ENCODE measurements at regions not wholly inside any gene's neighbourhood (a gene's known extent, or its start where the extent isn't known, plus 50 kb on each side); places are given as distances from the start of the nearest gene placed in this dataset.

GRCh38 chr3:76912841-76913383, 127.0 kb upstream of the ROBO2 start:
- Histone ChIP-seq H2AFZ (ENCODE audit: low read depth, low read length) (no peak overlapping the region), H3K9me1 (ENCODE audit: control insufficient read depth, insufficient read depth, low read length) (no peaks in the 10 kb centered on the region), H3K27ac (ENCODE audit: extremely low read depth, low read depth, low read length) (no peak overlapping the region), H4K20me1 (replicated peaks; ENCODE audit: control insufficient read depth, insufficient read depth, low read length) (no peaks in the 10 kb centered on the region), H3K36me3 (ENCODE audit: control insufficient read depth, insufficient read depth, low read length) (no peaks in the 10 kb centered on the region), H3K9ac (ENCODE audit: insufficient read depth in 1 of 2, low read depth in 2 of 2, low read length in 2 of 2) (no peak overlapping the region), H3K9me3 (replicated peaks; ENCODE audit: control insufficient read depth, insufficient read depth, low read depth, low read length) (no peaks in the 10 kb centered on the region), H3K27me3 (ENCODE audit: control insufficient read depth in 2 of 2, insufficient read depth in 2 of 2, low read length in 2 of 2) (no peaks in the 10 kb centered on the region), H3K79me2 (ENCODE audit: control insufficient read depth, insufficient read depth, low read length) (no peaks in the 10 kb centered on the region), H3K4me2 (ENCODE audit: insufficient read depth, low read length) (no peak overlapping the region), H3K4me1 (replicated peaks in 1 of 2; ENCODE audit: control insufficient read depth in 2 of 2, insufficient read depth in 2 of 2, low read length in 2 of 2) (no peaks in the 10 kb centered on the region), H3K4me3 (no peak overlapping the region)
- in situ Hi-C loops (cut with MboI) (no loop called here), intact Hi-C loops (cut with micrococcal nuclease) (no loop called here)
- CTCF ChIA-PET (ENCODE audit: low intra/inter-chr PET ratio): no interaction called here
- no peak for FAIRE-seq
- 1% methylated on average over 11 of the region's 12 CpGs for WGBS (ENCODE audit: insufficient coverage, low coverage, missing lambda C conversion rate)
- no peak for ATAC-seq
- POLR2A ChIA-PET: no interaction called here
- no peak for TF ChIP-seq STAT5B (CRISPR knock-in tag; IDR thresholded peaks at IDR 0.05)
- TF ChIP-seq EHMT2 (IDR thresholded peaks at IDR 0.05): no peak
- TF ChIP-seq SMARCC2 (IDR thresholded peaks at IDR 0.05; ENCODE audit: low read depth): no peak
- no TSS peak for BruUV-seq (replicated peaks)
- DNase-seq (ENCODE audit: extremely low read depth in 1 of 4, low spot score in 3 of 4): no peak

- H3K27me3 ChIP-seq (ENCODE audit: control insufficient read depth in 2 of 2, insufficient read depth in 2 of 2, low read length in 2 of 2): no peaks in the 10 kb centered on the region
- no peak overlapping the region for H2AFZ ChIP-seq (ENCODE audit: low read depth, low read length)
- no peaks in the 10 kb centered on the region for H4K20me1 ChIP-seq (replicated peaks; ENCODE audit: control insufficient read depth, insufficient read depth, low read length)
- BruUV-seq (replicated peaks): no TSS peak
- no peaks in the 10 kb centered on the region for H3K36me3 ChIP-seq (ENCODE audit: control insufficient read depth, insufficient read depth, low read length)
- H3K27ac ChIP-seq (ENCODE audit: extremely low read depth, low read depth, low read length): no peak overlapping the region
- FAIRE-seq: no peak
- in situ Hi-C loops (cut with MboI) (no loop called here), intact Hi-C loops (cut with micrococcal nuclease) (no loop called here)
- ChIA-PET POLR2A (no interaction called here), CTCF (ENCODE audit: low intra/inter-chr PET ratio) (no interaction called here)
- DNase-seq (ENCODE audit: extremely low read depth in 1 of 4, low spot score in 3 of 4): no peak
- H3K4me3 ChIP-seq: no peak overlapping the region
- no peaks in the 10 kb centered on the region for H3K9me1 ChIP-seq (ENCODE audit: control insufficient read depth, insufficient read depth, low read length)
- H3K9ac ChIP-seq (ENCODE audit: insufficient read depth in 1 of 2, low read depth in 2 of 2, low read length in 2 of 2): no peak overlapping the region
- no peaks in the 10 kb centered on the region for H3K79me2 ChIP-seq (ENCODE audit: control insufficient read depth, insufficient read depth, low read length)
- no peaks in the 10 kb centered on the region for H3K4me1 ChIP-seq (replicated peaks in 1 of 2; ENCODE audit: control insufficient read depth in 2 of 2, insufficient read depth in 2 of 2, low read length in 2 of 2)
- H3K4me2 ChIP-seq (ENCODE audit: insufficient read depth, low read length): no peak overlapping the region
- no peaks in the 10 kb centered on the region for H3K9me3 ChIP-seq (replicated peaks; ENCODE audit: control insufficient read depth, insufficient read depth, low read depth, low read length)
- WGBS (ENCODE audit: insufficient coverage, low coverage, missing lambda C conversion rate): 4% methylated on average over 3 of the region's 3 CpGs
- no peak for ATAC-seq
- TF ChIP-seq LCOR (CRISPR knock-in tag; IDR thresholded peaks at IDR 0.05): no peak
- no peak for TF ChIP-seq ZBTB7A (IDR thresholded peaks at IDR 0.05; ENCODE audit: borderline replicate concordance, control insufficient read depth, low read depth, low read length)
- TF ChIP-seq, protein P1, sequence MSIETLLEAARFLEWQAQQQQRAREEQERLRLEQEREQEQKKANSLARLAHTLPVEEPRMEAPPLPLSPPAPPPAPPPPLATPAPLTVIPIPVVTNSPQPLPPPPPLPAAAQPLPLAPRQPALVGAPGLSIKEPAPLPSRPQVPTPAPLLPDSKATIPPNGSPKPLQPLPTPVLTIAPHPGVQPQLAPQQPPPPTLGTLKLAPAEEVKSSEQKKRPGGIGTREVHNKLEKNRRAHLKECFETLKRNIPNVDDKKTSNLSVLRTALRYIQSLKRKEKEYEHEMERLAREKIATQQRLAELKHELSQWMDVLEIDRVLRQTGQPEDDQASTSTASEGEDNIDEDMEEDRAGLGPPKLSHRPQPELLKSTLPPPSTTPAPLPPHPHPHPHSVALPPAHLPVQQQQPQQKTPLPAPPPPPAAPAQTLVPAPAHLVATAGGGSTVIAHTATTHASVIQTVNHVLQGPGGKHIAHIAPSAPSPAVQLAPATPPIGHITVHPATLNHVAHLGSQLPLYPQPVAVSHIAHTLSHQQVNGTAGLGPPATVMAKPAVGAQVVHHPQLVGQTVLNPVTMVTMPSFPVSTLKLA (conservative IDR thresholded peaks at IDR 0.05): no peak
- no peak for TF ChIP-seq TFAP4 (CRISPR knock-in tag; IDR thresholded peaks at IDR 0.05; ENCODE audit: borderline replicate concordance)
- TF ChIP-seq SMAD1 (IDR thresholded peaks at IDR 0.05; ENCODE audit: low read depth, low read length, partially characterized antibody): no peak
- TF ChIP-seq, protein P2, sequence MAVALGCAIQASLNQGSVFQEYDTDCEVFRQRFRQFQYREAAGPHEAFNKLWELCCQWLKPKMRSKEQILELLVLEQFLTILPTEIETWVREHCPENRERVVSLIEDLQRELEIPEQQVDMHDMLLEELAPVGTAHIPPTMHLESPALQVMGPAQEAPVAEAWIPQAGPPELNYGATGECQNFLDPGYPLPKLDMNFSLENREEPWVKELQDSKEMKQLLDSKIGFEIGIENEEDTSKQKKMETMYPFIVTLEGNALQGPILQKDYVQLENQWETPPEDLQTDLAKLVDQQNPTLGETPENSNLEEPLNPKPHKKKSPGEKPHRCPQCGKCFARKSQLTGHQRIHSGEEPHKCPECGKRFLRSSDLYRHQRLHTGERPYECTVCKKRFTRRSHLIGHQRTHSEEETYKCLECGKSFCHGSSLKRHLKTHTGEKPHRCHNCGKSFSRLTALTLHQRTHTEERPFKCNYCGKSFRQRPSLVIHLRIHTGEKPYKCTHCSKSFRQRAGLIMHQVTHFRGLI (CRISPR knock-in tag; IDR thresholded peaks at IDR 0.05): no peak
- no peak for TF ChIP-seq ZNF707 (CRISPR knock-in tag; conservative IDR thresholded peaks at IDR 0.05)
- no peak for TF ChIP-seq CCNT2 (IDR thresholded peaks at IDR 0.05; ENCODE audit: borderline replicate concordance, extremely low read depth, insufficient read length, low read depth, low read length)
- TF ChIP-seq CTBP1 (IDR thresholded peaks at IDR 0.05; ENCODE audit: borderline replicate concordance): no peak
These were observed 122.5 kb upstream of the ROBO2 start for GRCh38 chr3:76917436-76917835.

Data from K562 (cell line).